Activated CD4-positive, CD25-positive, alpha-beta regulatory T cell treated with anti-CD3 and anti-CD28 coated beads, Interleukin-2, amount 50 U/mL, for 24 hours (primary cell): ENCODE measurements at regions not wholly inside any gene's neighbourhood (a gene's known extent, or its start where the extent isn't known, plus 50 kb on each side); places are given as distances from the start of the nearest gene placed in this dataset.

Experiments
- ATAC-seq, 2 donors: fragments of 150-1000 bp; cut with Tn5 transposase; one replicate each; pipeline ENCODE4 v1.10.0; 2021; ENCODE audit warnings: mild to moderate bottlenecking in 1 of 2, moderate library complexity in 1 of 2

GRCh38 chr11:108994887-108995286, 330.0 kb downstream of the DDX10 start:
- no peak for ATAC-seq

- no peak for ATAC-seq
Observed at GRCh38 chr11:108997826-108998225, 333.0 kb downstream of the DDX10 start.

GRCh38 chr11:109000531-109000930, 335.7 kb downstream of the DDX10 start:
- no peak for ATAC-seq

GRCh38 chr11:109001585-109001984, 336.7 kb downstream of the DDX10 start:
- no peak for ATAC-seq

- peak in 1 of 2 donors; percentile 9 for ATAC-seq
Observed at GRCh38 chr11:109012991-109013390, 348.1 kb downstream of the DDX10 start.

GRCh38 chr11:109015283-109015682, 350.4 kb downstream of the DDX10 start:
- no peak for ATAC-seq

GRCh38 chr11:109016724-109017123, 351.9 kb downstream of the DDX10 start:
- ATAC-seq, result no peak

GRCh38 chr11:109017489-109017888, 352.6 kb downstream of the DDX10 start:
- no peak for ATAC-seq

GRCh38 chr11:109018639-109019038, 353.8 kb downstream of the DDX10 start:
- no peak for ATAC-seq

GRCh38 chr11:109019342-109019936, 354.6 kb downstream of the DDX10 start:
- ATAC-seq, result no peak

- ATAC-seq, result no peak
Observed at GRCh38 chr11:109023036-109023435, 358.2 kb downstream of the DDX10 start.

- ATAC-seq, result no peak
Observed at GRCh38 chr11:109026891-109027489, 362.1 kb downstream of the DDX10 start.

- no peak for ATAC-seq
Observed at GRCh38 chr11:109027851-109028250, 363.0 kb downstream of the DDX10 start.

GRCh38 chr11:109029927-109030326, 365.1 kb downstream of the DDX10 start:
- ATAC-seq, result no peak

GRCh38 chr11:109033627-109034338, 368.9 kb downstream of the DDX10 start:
- ATAC-seq, result peak in 1 of 2 donors; percentile 17

GRCh38 chr11:109034339-109034696, 369.4 kb downstream of the DDX10 start:
- no peak for ATAC-seq

GRCh38 chr11:109035284-109035683, 370.4 kb downstream of the DDX10 start:
- no peak for ATAC-seq

GRCh38 chr11:109036011-109036410, 371.1 kb downstream of the DDX10 start:
- ATAC-seq, result no peak

- no peak for ATAC-seq
Observed at GRCh38 chr11:109037856-109038780, 373.2 kb downstream of the DDX10 start.

- no peak for ATAC-seq
Observed at GRCh38 chr11:109039611-109040010, 374.7 kb downstream of the DDX10 start.

- ATAC-seq, result no peak
Observed at GRCh38 chr11:109040303-109040702, 375.4 kb downstream of the DDX10 start.

GRCh38 chr11:109041876-109042275, 377.0 kb downstream of the DDX10 start:
- no peak for ATAC-seq

GRCh38 chr11:109043315-109043714, 378.4 kb downstream of the DDX10 start:
- ATAC-seq, result no peak
